ENCODE measurements at regions not wholly inside any gene's neighbourhood (a gene's known extent, or its start where the extent isn't known, plus 50 kb on each side); places are given as distances from the start of the nearest gene placed in this dataset.

GRCh38 chr14:61187196-61187905 is 93.8 kb downstream of the TMEM30B start:
- TF ChIP-seq CTCF (conservative IDR thresholded peaks at IDR 0.05 in 1 of 2, IDR thresholded peaks at IDR 0.05 in 1 of 2; ENCODE audit: low read depth in 1 of 2, low read length in 2 of 2): peak in 1 of 2 donors; percentile 1
- no peak for TF ChIP-seq EZH2 (IDR thresholded peaks at IDR 0.05; ENCODE audit: low read length, missing control alignments)
